AG04450 (cell line): ENCODE measurements at regions not wholly inside any gene's neighbourhood (a gene's known extent, or its start where the extent isn't known, plus 50 kb on each side); places are given as distances from the start of the nearest gene placed in this dataset.

Experiments used
- CTCF ChIA-PET: fragments of 300-600, 350-600 bp; formaldehyde crosslinking; extraction: SDS; loops from one replicate; lab custom pipeline; 2022; ENCODE audit warnings: antibody characterized with exemption, inconsistent platforms; lab: Charles Lee
- POLR2A ChIA-PET: fragments of 350-600 bp; formaldehyde crosslinking; extraction: SDS; loops from one replicate; lab custom pipeline; 2021; ENCODE audit warnings: antibody characterized with exemption, inconsistent platforms; lab: Yijun Ruan, JAX
- DNase-seq: peaks from one replicate; pipeline ENCODE4 v3.0.0-alpha.2; 2011; ENCODE audit warnings: low read depth, low spot score
- H3K27ac ChIP-seq: one replicate; pipeline ENCODE4 v1.5.1; 2012; ENCODE audit warnings: low read depth, low read length, control low read depth
- H3K27me3 ChIP-seq: one replicate; pipeline ENCODE4 v1.6.0; 2012; ENCODE audit warnings: low read length; ENCODE audit not compliant: control insufficient read depth, insufficient read depth
- H3K4me3 ChIP-seq: 2 replicates; pipeline ENCODE4 v1.5.1; 2011; ENCODE audit warnings: mild to moderate bottlenecking, low read depth, low read length, control low read depth
- H3K9me3 ChIP-seq: 2 replicates; pipeline ENCODE4 v1.5.1; 2012; ENCODE audit warnings: low read length; ENCODE audit not compliant: control insufficient read depth, insufficient read depth
- CTCF ChIP-seq: IDR thresholded peaks from 2 replicates; pipeline ENCODE4 v1.5.1; 2011; ENCODE audit warnings: low read depth, low read length, control low read depth, inconsistent platforms

GRCh38 chr5:67652201-67652600, 455.6 kb upstream of the CD180 start:
- Histone ChIP-seq H3K27ac (no peak overlapping the region), H3K9me3 (no peaks in the 10 kb centered on the region), H3K4me3 (no peak overlapping the region), H3K27me3 (no peaks in the 10 kb centered on the region)
- no peak for DNase-seq
- CTCF ChIA-PET: interaction anchor here (0.6 kb wide), 1 partner anchor 394 kb away, joined by 3 read pairs; no protein-coding TSS in a partner anchor
- TF ChIP-seq CTCF: no peak
- POLR2A ChIA-PET: no interaction called here

- H3K4me3 ChIP-seq: no peak overlapping the region
- CTCF ChIA-PET: no interaction called here
- no peaks in the 10 kb centered on the region for H3K9me3 ChIP-seq
- no peak overlapping the region for H3K27ac ChIP-seq
- no peaks in the 10 kb centered on the region for H3K27me3 ChIP-seq
- no peak for DNase-seq
- POLR2A ChIA-PET: no interaction called here
- no peak for TF ChIP-seq CTCF
These were observed 454.6 kb upstream of the CD180 start for GRCh38 chr5:67651180-67651579.

GRCh38 chr5:67648201-67648671, 451.6 kb upstream of the CD180 start:
- CTCF ChIA-PET: interaction anchor here (1.1 kb wide), 1 partner anchor 624 kb away, joined by 3 read pairs; no protein-coding TSS in a partner anchor
- Histone ChIP-seq H3K4me3 (no peak overlapping the region), H3K27ac (no peak overlapping the region), H3K27me3 (no peaks in the 10 kb centered on the region), H3K9me3 (no peaks in the 10 kb centered on the region)
- no peak for DNase-seq
- TF ChIP-seq CTCF: no peak
- POLR2A ChIA-PET: no interaction called here

GRCh38 chr5:67647772-67648171, 451.2 kb upstream of the CD180 start:
- no peaks in the 10 kb centered on the region for H3K27me3 ChIP-seq
- H3K27ac ChIP-seq: no peak overlapping the region
- ChIA-PET CTCF (interaction anchor here (1.1 kb wide), 1 partner anchor 624 kb away, joined by 3 read pairs; no protein-coding TSS in a partner anchor), POLR2A (no interaction called here)
- no peak for DNase-seq
- H3K4me3 ChIP-seq: no peak overlapping the region
- TF ChIP-seq CTCF: no peak
- no peaks in the 10 kb centered on the region for H3K9me3 ChIP-seq

- no peak for TF ChIP-seq CTCF
- CTCF ChIA-PET: no interaction called here
These were observed 447.8 kb upstream of the CD180 start for GRCh38 chr5:67644221-67644920.

More at GRCh38 chr5:67644221-67644920, 447.8 kb upstream of the CD180 start:
- DNase-seq: no peak
- Histone ChIP-seq H3K27me3 (no peaks in the 10 kb centered on the region), H3K27ac (no peak overlapping the region), H3K9me3 (no peaks in the 10 kb centered on the region), H3K4me3 (no peak overlapping the region)
- POLR2A ChIA-PET: no interaction called here
